ENCODE measurements at regions not wholly inside any gene's neighbourhood (a gene's known extent, or its start where the extent isn't known, plus 50 kb on each side); places are given as distances from the start of the nearest gene placed in this dataset.

- TF ChIP-seq, protein P1, sequence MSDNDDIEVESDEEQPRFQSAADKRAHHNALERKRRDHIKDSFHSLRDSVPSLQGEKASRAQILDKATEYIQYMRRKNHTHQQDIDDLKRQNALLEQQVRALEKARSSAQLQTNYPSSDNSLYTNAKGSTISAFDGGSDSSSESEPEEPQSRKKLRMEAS (IDR thresholded peaks at IDR 0.05) = no peak
- TF ChIP-seq EGR1 (IDR thresholded peaks at IDR 0.05) (no peak), TEAD4 (IDR thresholded peaks at IDR 0.05) (no peak), ZBTB7A (IDR thresholded peaks at IDR 0.05; ENCODE audit: low read depth) (no peak), TCF12 (IDR thresholded peaks at IDR 0.05; ENCODE audit: low read depth) (no peak), NFIC (IDR thresholded peaks at IDR 0.05) (no peak)
Observed at GRCh38 chr10:36526033-36526432, 599.4 kb upstream of the ANKRD30A start.

DNA sequence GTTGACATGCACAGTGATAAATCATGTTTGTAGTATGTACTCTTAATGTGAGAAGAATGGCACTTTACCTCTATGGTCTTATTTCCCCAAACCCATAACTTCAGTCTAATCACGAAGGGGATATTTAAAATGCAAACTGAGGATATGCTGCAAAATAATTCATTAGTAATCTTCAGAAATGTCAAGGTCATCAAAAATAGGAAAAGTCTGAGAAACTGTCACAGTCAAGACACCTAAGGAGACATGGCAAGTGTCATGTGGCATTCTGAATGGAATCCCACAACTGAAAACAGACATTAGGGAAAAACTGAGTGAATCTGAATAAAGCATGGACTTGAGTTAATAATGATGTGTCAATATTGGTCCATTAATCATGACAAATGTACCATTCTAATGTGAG, 605.5 kb upstream of the ANKRD30A start:
- TF ChIP-seq YY1 (IDR thresholded peaks at IDR 0.05; ENCODE audit: low read depth) (no peak), RAD21 (IDR thresholded peaks at IDR 0.05; ENCODE audit: low read depth) (no peak), TCF12 (IDR thresholded peaks at IDR 0.05; ENCODE audit: low read depth) (no peak), CEBPB (IDR thresholded peaks at IDR 0.05) (no peak), USF1 (IDR thresholded peaks at IDR 0.05) (no peak), FOXM1 (IDR thresholded peaks at IDR 0.05; ENCODE audit: borderline replicate concordance, low read depth) (no peak), TAF1 (IDR thresholded peaks at IDR 0.05; ENCODE audit: low read depth) (no peak), EGR1 (IDR thresholded peaks at IDR 0.05) (no peak), CREB1 (IDR thresholded peaks at IDR 0.05; ENCODE audit: low read depth) (no peak), EP300 (IDR thresholded peaks at IDR 0.05; ENCODE audit: borderline replicate concordance) (no peak), TEAD4 (IDR thresholded peaks at IDR 0.05) (no peak), NFIC (IDR thresholded peaks at IDR 0.05) (no peak), REST (IDR thresholded peaks at IDR 0.05; ENCODE audit: low read depth) (no peak), ZBTB7A (IDR thresholded peaks at IDR 0.05; ENCODE audit: low read depth) (no peak)
- TF ChIP-seq, protein P1 (IDR thresholded peaks at IDR 0.05) = no peak

- no peak for TF ChIP-seq TAF1 (IDR thresholded peaks at IDR 0.05; ENCODE audit: low read depth)
- no peak for TF ChIP-seq USF1 (IDR thresholded peaks at IDR 0.05)
- TF ChIP-seq FOXM1 (IDR thresholded peaks at IDR 0.05; ENCODE audit: borderline replicate concordance, low read depth) = no peak
Observed at GRCh38 chr10:36516281-36516680, 609.1 kb upstream of the ANKRD30A start.

DNA sequence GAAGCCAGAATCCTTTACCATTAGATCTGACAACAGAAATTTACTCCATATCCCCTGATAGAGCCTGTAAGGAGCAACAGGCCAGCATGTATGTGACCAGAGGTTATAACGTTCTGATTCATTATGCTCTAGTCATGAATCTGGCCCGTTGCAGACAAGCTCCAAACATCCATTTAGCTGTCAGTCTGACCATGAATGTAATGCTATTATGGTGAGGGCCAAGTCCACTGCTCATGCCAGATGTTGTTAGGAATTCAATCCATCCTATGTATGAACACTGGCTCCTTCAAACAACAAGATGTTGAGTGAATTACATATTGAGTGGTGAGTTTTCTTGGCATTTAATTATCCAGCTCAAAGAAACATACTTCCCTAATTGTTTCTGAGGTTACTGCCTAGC, 610.1 kb upstream of the ANKRD30A start:
- TF ChIP-seq EGR1 (IDR thresholded peaks at IDR 0.05) (no peak), REST (IDR thresholded peaks at IDR 0.05; ENCODE audit: low read depth) (no peak)

DNA sequence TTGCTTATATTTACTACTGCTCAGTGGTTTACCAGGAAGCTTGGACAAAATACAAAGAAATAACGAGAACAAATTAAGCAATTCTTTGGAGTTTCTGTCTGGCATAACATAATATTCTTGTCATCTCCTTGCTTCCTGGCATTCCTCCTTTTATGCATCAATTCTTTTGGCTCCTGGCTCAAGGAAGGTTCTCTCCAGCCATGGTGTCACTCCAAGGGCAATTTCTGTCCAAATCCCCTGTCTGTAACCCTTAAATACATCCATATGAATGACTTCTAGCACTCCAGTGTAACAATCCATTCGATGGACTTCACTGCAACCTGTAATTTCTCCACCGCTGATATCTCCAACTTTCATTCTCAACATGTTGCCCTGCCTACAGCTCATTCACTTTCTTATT, 617.7 kb upstream of the ANKRD30A start:
- TF ChIP-seq TAF1 (IDR thresholded peaks at IDR 0.05; ENCODE audit: low read depth) = no peak
- TF ChIP-seq TCF12 (IDR thresholded peaks at IDR 0.05; ENCODE audit: low read depth) = no peak
- no peak for TF ChIP-seq TEAD4 (IDR thresholded peaks at IDR 0.05)
- TF ChIP-seq EGR1 (IDR thresholded peaks at IDR 0.05) = no peak
- no peak for TF ChIP-seq REST (IDR thresholded peaks at IDR 0.05; ENCODE audit: low read depth)
